Activated T-helper 17 cell treated with anti-CD3 and anti-CD28 coated beads, Interleukin-2, amount 50 U/mL, for 72 hours (primary cell): ENCODE measurements at regions not wholly inside any gene's neighbourhood (a gene's known extent, or its start where the extent isn't known, plus 50 kb on each side); places are given as distances from the start of the nearest gene placed in this dataset.

Experiments
- ATAC-seq: fragments of 150-1000 bp; cut with Tn5 transposase; replicated peaks from 2 replicates; pipeline ENCODE4 v1.10.0; 2021; ENCODE audit warnings: mild to moderate bottlenecking, moderate library complexity
- H3K27ac Mint-ChIP-seq: one replicate; pipeline ENCODE4 v1.8.0; 2022; ENCODE audit warnings: mixed read lengths
- H3K27me3 Mint-ChIP-seq: one replicate; pipeline ENCODE4 v1.8.0; 2022; ENCODE audit warnings: mixed read lengths
- H3K36me3 Mint-ChIP-seq: one replicate; pipeline ENCODE4 v1.8.0; 2022; ENCODE audit warnings: low read depth, mild to moderate bottlenecking, mixed read lengths
- H3K4me1 Mint-ChIP-seq: one replicate; pipeline ENCODE4 v1.8.0; 2022; ENCODE audit warnings: mixed read lengths
- H3K4me3 Mint-ChIP-seq: one replicate; pipeline ENCODE4 v1.8.0; 2022; ENCODE audit warnings: mild to moderate bottlenecking, mixed read lengths
- H3K9me3 Mint-ChIP-seq: one replicate; pipeline ENCODE4 v1.8.0; 2022; ENCODE audit warnings: mixed read lengths

DNA sequence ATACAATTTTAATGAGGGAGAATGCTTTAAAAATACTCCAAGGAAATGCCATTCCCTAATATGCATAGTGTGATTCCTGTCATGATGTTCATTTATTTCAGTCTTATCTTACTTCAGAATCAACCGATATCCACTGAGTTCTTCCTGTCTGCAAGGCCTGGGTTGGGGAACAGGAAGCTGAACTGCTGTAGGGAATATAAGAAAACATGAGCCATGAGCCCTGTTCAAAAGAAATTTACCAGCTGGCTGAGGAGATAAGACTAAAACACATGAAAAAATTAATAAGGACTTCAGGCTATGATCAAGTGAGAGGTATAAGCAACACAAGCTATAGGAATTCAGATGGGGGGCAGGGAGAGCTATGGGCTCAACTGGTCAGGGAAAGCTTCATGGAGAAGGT lies 184.7 kb downstream of the PLPP4 start:
- Mint-ChIP-seq H3K36me3 (no peaks in the 10 kb centered on the region), H3K9me3 (no peaks in the 10 kb centered on the region), H3K4me1 (no peaks in the 10 kb centered on the region), H3K27me3 (peaks cover 3% of the 10 kb centered on the region), H3K4me3 (no peak overlapping the region), H3K27ac (no peak overlapping the region)
- no peak for ATAC-seq

- Mint-ChIP-seq H3K9me3 (no peaks in the 10 kb centered on the region), H3K27ac (no peak overlapping the region), H3K4me1 (no peaks in the 10 kb centered on the region), H3K36me3 (no peaks in the 10 kb centered on the region), H3K4me3 (no peak overlapping the region), H3K27me3 (peaks cover 3% of the 10 kb centered on the region)
- no peak for ATAC-seq
These were observed 186.3 kb downstream of the PLPP4 start for GRCh38 chr10:120643351-120643750.

- Mint-ChIP-seq H3K27ac (no peak overlapping the region), H3K36me3 (no peaks in the 10 kb centered on the region), H3K4me1 (no peaks in the 10 kb centered on the region), H3K4me3 (no peak overlapping the region), H3K27me3 (peaks cover 3% of the 10 kb centered on the region), H3K9me3 (no peaks in the 10 kb centered on the region)
- no peak for ATAC-seq
These were observed 187.8 kb downstream of the PLPP4 start for GRCh38 chr10:120644556-120645410.

- no peak for ATAC-seq
- Mint-ChIP-seq H3K27me3 (no peaks in the 10 kb centered on the region), H3K4me3 (no peak overlapping the region), H3K9me3 (no peaks in the 10 kb centered on the region), H3K4me1 (no peaks in the 10 kb centered on the region), H3K36me3 (no peaks in the 10 kb centered on the region), H3K27ac (no peak overlapping the region)
These were observed 189.2 kb downstream of the PLPP4 start for GRCh38 chr10:120646159-120646732.

- no peaks in the 10 kb centered on the region for H3K9me3 Mint-ChIP-seq
- ATAC-seq = no peak
- no peaks in the 10 kb centered on the region for H3K4me1 Mint-ChIP-seq
- no peaks in the 10 kb centered on the region for H3K36me3 Mint-ChIP-seq
- H3K4me3 Mint-ChIP-seq = no peak overlapping the region
- no peak overlapping the region for H3K27ac Mint-ChIP-seq
- no peaks in the 10 kb centered on the region for H3K27me3 Mint-ChIP-seq
These were observed 189.9 kb downstream of the PLPP4 start for GRCh38 chr10:120646738-120647456.

DNA sequence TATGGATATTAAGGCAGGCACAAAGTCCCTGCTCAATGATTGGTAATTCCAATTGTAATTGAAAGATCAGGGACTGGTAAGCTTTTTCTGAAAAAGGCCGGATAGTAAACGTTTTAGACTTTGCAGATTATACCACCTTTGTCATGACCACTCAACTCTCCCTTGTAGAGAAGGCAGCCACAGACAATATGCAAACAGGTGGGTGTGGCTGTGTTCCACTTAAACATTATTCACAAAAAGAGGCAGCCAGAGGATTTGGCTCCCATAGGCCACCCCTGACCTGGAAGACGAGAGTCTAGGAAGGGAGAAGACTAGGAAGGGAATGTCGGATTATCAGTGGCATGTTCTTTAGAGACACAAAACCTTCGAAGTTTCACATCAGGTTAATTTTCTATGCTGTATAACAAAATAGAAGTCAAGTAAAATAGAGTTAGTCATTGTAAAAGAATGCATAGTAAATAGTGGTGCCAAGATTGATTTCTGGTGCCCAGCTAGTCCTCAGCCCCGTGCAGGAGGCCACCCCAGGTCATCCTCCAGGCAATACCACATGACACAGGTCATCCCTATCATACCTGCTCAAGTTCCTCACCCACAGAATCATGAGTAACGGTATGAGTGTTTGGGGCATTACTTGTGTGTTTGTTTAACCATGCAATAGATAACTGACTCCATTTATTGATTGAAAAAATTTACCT lies 193.8 kb downstream of the PLPP4 start:
- Mint-ChIP-seq H3K4me3 (no peak overlapping the region), H3K9me3 (peaks cover 3% of the 10 kb centered on the region), H3K27me3 (peaks cover 3% of the 10 kb centered on the region), H3K4me1 (no peaks in the 10 kb centered on the region), H3K36me3 (no peaks in the 10 kb centered on the region), H3K27ac (no peak overlapping the region)
- no peak for ATAC-seq

DNA sequence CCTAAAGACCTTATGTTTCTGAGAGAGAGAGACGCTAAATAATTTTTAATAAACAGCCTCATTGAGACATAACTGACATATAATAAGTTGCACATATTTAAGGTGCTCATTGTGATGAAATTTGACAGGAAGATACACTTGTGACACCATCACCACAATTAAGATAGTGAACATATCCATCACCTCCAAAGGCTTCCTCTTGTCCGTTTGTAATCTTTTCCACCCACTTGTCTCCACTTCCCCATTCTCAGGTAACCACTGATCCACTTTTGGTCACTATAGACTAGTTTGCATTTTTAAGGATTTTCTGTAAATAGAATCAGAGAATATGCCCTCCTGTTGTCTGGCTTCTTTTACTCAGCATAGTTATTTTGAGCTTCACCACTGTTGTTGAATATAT lies 195.1 kb upstream of the WDR11 start:
- Mint-ChIP-seq H3K27me3 (peaks cover 17% of the 10 kb centered on the region), H3K4me1 (no peaks in the 10 kb centered on the region), H3K4me3 (no peak overlapping the region), H3K9me3 (peaks cover 3% of the 10 kb centered on the region), H3K36me3 (no peaks in the 10 kb centered on the region), H3K27ac (no peak overlapping the region)
- ATAC-seq = no peak

- Mint-ChIP-seq H3K4me1 (no peaks in the 10 kb centered on the region), H3K4me3 (no peak overlapping the region), H3K9me3 (peaks cover 3% of the 10 kb centered on the region), H3K27me3 (peaks cover 23% of the 10 kb centered on the region), H3K36me3 (no peaks in the 10 kb centered on the region), H3K27ac (no peak overlapping the region)
- no peak for ATAC-seq
These were observed 193.8 kb upstream of the WDR11 start for GRCh38 chr10:120657371-120657770.

DNA sequence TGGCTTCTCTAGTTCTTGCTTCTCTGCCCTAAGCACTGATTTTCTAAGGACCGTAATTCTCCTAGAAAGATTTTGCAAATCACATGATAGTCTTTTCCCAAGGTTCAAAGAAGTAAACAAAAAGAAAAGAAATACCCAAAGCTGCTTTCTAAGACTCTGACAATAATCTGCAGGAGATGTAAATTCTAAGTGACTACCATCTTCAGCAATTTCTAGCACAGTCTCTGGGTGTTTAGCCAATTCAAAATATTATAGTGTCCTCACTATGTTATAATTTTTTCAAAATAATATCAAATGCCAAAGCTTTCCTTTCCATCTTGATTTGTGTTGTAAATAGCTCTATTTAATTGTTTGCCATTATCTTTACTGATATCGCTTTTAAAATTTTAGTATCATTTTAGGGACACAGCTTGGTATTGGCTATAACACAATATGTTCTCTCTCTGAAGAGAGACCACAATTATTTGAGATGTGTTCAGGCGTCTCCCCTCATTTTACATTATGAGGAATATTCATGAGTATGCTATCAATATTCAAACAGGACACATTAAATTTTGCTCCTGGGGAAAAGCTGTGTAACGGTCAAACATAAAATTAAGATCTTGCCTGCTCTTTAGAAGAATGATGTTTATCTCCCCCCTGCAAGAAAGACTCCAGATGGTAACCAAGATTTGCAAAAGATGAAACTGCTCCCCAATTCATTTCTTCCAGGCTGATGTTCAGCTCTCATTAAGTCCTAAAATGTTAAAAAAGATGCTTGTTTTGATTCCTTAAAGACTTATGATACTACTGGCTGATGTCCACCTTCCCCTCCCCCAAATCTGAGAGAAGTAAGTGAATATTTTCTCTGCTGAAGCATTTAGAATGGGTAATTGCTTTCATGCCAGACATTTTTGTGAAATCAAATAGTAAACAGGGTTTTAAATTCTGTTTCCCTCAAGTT lies 191.9 kb upstream of the WDR11 start:
- H3K4me3 Mint-ChIP-seq = no peak overlapping the region
- no peak overlapping the region for H3K27ac Mint-ChIP-seq

DNA sequence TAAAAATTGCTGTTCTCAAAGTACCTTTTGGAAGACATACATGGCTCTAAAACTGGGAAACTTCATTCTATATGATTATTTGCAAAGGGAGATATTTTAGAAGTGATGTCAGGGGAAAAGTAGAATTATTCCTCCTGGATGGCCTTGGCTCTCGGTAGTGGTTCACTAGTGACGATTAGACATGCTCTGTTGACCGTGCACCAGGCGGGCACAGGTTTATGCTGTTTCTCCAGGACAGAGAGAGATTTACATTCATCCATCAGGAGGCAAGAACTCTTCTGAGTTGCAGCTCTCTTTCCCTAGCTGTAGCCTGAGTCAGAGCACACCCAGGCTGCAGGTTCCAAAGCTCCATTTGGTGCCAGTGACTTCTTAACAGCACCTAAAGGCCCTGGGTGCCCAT lies 184.9 kb upstream of the WDR11 start:
- no peak for ATAC-seq
- Mint-ChIP-seq H3K36me3 (no peaks in the 10 kb centered on the region), H3K27ac (no peak overlapping the region), H3K9me3 (peaks cover 3% of the 10 kb centered on the region), H3K4me3 (no peak overlapping the region), H3K4me1 (no peaks in the 10 kb centered on the region), H3K27me3 (peaks cover 8% of the 10 kb centered on the region)

More for the DNA sequence above, 191.9 kb upstream of the WDR11 start:
- H3K27me3 Mint-ChIP-seq = peaks cover 23% of the 10 kb centered on the region
- no peaks in the 10 kb centered on the region for H3K4me1 Mint-ChIP-seq
- peaks cover 3% of the 10 kb centered on the region for H3K9me3 Mint-ChIP-seq
- H3K36me3 Mint-ChIP-seq = no peaks in the 10 kb centered on the region
- no peak for ATAC-seq

DNA sequence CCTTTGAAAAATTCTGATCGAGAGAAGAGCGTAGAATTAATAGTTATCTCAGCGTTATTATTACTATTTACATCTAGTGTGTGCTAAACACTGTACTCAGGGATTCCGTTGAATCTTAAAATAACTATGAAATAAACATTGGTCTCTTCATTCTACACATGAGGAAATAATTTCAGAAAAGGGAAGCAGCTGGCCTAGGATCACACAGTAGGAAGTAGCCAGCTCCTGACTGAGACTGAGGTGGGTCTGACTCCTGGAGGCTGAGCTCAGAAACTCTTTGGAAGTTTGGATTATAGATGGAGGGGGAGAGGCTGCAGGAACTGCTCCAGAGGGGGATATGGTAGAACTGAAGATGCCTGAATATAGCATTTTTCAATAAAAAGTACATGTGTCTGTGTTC lies 183.9 kb upstream of the WDR11 start:
- ATAC-seq = no peak
- Mint-ChIP-seq H3K4me3 (no peak overlapping the region), H3K27ac (no peak overlapping the region), H3K4me1 (no peaks in the 10 kb centered on the region), H3K9me3 (peaks cover 3% of the 10 kb centered on the region), H3K36me3 (no peaks in the 10 kb centered on the region), H3K27me3 (peaks cover 4% of the 10 kb centered on the region)

- Mint-ChIP-seq H3K9me3 (peaks cover 12% of the 10 kb centered on the region), H3K4me3 (no peak overlapping the region), H3K36me3 (no peaks in the 10 kb centered on the region), H3K27me3 (peaks cover 4% of the 10 kb centered on the region), H3K4me1 (no peaks in the 10 kb centered on the region), H3K27ac (no peak overlapping the region)
- ATAC-seq = no peak
These were observed 179.7 kb upstream of the WDR11 start for GRCh38 chr10:120671491-120671890.

GRCh38 chr10:120683454-120683853 lies 167.7 kb upstream of the WDR11 start:
- no peak overlapping the region for H3K4me3 Mint-ChIP-seq
- no peak for ATAC-seq
- no peaks in the 10 kb centered on the region for H3K9me3 Mint-ChIP-seq
- H3K4me1 Mint-ChIP-seq = no peaks in the 10 kb centered on the region
- H3K36me3 Mint-ChIP-seq = no peaks in the 10 kb centered on the region
- H3K27ac Mint-ChIP-seq = no peak overlapping the region
- H3K27me3 Mint-ChIP-seq = no peaks in the 10 kb centered on the region

DNA sequence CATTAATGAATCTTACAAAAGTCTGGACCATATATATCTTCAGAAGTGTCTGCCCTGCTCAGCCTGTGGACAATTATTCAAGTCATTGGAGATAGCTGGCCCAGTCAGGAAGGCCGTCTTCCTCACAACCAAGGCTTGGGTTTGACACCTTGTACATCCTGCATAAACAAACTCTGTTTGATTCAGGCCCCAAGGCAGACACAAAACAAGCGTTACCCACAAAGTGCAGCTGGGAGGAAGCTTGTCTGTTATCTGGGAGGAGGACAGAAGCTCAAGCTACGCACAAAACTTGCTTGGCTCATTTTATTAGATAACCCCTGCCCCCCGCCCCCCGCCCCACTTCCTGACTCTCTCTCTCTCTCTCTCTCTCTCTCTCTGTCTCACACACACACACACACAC lies 166.9 kb upstream of the WDR11 start:
- no peak overlapping the region for H3K27ac Mint-ChIP-seq
- no peaks in the 10 kb centered on the region for H3K36me3 Mint-ChIP-seq

More for the DNA sequence above, 166.9 kb upstream of the WDR11 start:
- no peak overlapping the region for H3K4me3 Mint-ChIP-seq
- ATAC-seq = no peak
- H3K9me3 Mint-ChIP-seq = no peaks in the 10 kb centered on the region
- no peaks in the 10 kb centered on the region for H3K4me1 Mint-ChIP-seq
- H3K27me3 Mint-ChIP-seq = no peaks in the 10 kb centered on the region
